Astrocyte (in vitro differentiated cells and primary cell): ENCODE measurements at regions not wholly inside any gene's neighbourhood (a gene's known extent, or its start where the extent isn't known, plus 50 kb on each side); places are given as distances from the start of the nearest gene placed in this dataset.

ENCODE experiments used
- CTCF ChIP-seq: IDR thresholded peaks from 2 replicates; pipeline ENCODE4 v1.5.1; 2011; ENCODE audit warnings: low read depth, mild to moderate bottlenecking, inconsistent platforms, low read length, moderate library complexity; ENCODE audit not compliant: insufficient read depth
- EZH2 ChIP-seq: IDR thresholded peaks from 2 replicates; pipeline ENCODE4 v1.6.1; 2012; ENCODE audit warnings: mild to moderate bottlenecking, low read length, inconsistent platforms; ENCODE audit not compliant: insufficient read depth

GRCh38 chr2:167491788-167492187 is 603.5 kb downstream of the XIRP2 start:
- TF ChIP-seq EZH2 (no peak), CTCF (no peak)
